HL-60/S4 treated with retinoic acid at 250 ng/mL for 4 days and 3 days (cell line): ENCODE measurements at regions not wholly inside any gene's neighbourhood (a gene's known extent, or its start where the extent isn't known, plus 50 kb on each side); places are given as distances from the start of the nearest gene placed in this dataset.

Experiments used
- in situ Hi-C: fragments of 300-500 bp; cut with MboI; formaldehyde crosslinking; loops from 2 replicates; pipeline ENCODE4 v1.7.0; 2022; ENCODE audit warnings: low sequenced_read_pairs

DNA sequence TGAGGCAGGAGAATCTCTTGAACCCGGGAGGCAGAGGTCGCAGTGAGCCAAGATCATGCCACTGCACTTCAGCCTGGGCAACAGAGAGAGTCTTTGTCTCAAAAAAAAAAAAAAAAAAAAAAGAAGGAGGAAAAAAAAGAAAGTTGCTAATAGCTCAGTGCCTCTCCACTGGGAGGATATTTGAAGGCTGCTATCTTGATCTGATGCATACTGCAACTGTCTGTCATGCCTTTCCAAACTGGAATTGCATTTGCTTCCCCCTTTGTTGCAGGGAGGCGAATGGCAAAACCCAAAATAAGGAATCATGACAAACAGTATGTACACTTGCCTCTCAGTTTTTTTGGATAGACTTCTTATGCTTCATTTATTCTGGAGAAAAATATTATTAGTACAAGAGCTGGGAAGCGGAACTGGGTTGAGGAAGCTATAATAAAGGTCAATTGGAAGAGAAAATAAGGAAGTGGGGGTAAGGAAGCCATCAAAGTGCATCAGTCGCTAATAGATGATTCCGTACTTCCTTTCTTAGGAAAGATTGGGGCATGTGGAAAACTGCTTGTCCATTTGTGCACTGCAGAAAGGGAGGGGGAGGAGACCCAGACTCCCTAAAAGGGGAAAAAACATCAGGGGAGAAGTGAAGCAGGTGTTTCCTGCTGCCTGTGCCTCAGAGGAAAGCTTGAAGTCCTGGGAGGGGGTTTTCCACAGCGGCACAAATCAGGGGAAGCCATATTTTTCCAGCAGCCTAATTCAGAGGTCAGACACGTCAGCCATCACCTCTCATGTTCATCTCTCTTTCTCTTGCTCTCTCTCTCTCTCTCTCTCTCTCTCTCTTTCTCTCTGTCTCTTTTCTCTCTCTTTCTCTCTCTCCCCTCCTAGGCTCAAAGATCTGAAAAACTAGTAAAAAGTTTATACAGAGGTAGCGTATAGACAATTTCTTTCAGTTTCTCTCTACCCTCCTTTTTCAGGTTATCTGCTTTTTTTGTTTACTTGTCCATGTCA, 301.4 kb upstream of the TNP1 start:
- in situ Hi-C loops, result no loop called here

DNA sequence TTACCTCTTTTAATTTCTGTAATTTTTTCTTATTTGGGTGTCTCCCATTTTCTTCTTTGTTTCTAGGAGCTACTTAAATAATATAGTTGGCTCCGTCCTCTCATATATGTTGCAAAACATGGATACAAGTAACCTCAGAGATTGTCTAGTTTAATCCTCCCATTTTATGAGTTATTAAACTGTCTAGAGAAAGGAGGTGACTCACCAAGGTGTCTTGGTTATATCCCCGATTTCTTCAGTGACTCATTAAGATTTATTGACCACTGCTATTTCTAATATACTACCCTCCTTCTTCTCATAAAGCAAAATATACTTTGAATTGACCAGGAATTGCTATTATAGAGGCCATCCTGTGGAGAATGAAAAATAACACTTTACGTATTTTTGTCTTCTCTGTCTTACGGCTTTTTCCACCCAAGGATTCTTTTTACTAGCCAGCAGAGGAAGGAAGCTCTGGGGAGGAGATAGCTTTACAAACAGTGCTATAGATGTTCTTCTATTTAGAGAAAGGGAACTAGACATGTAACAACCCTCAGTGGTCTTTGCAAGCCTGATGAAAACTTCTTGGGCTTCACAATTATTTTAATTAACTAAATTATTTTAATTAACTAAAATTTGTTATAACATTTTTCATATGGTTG, 300.4 kb upstream of the TNP1 start:
- in situ Hi-C loops, result no loop called here

DNA sequence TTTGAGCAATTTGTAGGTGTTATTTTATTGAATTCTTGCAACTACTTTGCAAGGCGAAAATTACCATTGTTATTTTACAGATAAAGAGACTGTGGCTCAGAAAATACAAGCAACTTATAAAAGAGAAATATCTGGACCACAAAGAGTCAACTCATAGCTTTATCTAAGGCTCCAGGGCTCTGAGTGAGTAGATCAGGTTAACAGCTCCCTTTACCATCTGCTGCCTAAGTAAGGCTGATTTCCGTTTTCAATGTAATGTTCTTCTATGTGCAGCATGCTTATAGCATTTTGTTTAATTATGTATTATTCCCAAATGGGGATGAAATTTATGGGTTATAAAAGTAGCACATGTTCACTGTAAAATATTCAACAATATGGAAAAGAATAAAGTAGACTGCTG, 299.1 kb upstream of the TNP1 start:
- in situ Hi-C loops, result no loop called here

DNA sequence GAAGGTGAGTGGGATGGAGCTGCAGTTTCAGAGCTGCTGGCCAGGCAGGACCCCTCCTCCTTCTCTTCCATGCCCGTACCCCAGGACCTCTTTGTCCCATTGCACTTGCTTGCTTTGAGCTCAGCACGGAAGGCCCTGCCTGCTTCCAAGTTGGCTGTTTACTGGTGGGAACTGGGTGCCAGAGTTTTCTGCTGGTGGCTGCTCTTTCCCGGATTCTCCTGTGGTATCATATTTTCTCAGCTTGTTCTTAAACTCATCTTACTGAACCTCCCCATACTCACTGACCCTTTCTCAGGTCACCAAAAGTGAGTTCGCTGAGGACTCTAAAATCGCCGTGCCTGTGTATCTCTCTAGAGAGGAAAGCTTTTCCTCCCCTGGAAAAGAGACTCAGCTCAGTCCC, 297.7 kb upstream of the TNP1 start:
- in situ Hi-C loops, result no loop called here

DNA sequence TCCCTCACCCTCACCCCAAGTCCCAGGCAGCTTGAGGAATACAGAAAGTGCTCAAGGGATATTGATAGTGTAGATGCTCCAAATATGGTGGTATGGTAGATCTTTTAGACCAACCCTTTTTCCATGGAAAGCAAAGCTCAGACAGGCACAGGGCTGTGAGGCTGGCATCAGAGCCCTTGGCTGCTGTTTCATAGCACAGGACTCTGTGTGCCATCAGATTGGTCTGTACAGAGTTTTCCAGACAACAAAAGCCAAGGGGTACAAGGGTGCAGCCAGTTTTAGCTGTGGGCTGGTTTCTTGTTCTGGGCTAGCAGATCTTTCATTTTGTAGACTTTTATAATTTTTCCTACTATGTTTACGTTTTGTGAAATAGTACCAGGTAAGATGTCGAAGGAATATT, 296.9 kb upstream of the TNP1 start:
- in situ Hi-C loops, result no loop called here

DNA sequence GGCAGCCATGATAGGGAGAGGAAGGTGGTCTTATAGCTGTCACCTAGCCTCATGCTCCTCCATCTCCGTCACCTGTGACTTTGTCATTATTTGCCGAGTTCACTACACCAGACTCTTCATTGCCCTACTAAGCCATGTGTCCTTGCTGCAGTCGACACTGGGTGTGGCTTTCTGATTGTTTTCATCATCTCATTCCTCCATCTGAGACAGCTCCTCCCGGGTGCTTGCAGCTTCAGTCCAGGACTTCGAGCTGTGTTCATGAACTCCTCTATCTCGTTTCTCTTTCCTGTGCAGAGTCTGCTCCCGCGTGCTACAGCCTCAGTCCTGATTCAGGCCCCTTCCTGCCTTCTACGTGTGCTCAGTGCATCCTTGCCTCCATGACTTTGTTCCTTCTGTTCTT, 295.1 kb upstream of the TNP1 start:
- in situ Hi-C loops, result no loop called here

DNA sequence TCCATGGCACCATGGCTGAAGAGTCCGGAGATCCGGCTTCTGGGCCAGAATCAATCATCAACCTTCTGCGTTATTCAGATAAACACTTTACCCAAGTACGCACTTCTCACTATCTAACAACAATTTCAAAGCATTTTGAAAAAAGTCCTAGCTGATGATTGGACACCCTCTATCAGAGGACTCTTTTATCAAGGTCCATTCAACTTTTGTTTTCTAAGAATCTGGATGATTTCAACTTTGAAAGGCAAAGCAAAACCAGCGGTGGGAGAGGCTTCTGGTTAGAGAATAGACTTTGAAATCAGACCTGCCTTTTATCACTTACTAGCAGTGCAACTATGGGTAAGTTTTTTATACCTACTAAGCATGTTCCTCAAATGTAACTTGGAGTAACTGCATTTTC, 293.6 kb upstream of the TNP1 start:
- in situ Hi-C loops, result no loop called here

DNA sequence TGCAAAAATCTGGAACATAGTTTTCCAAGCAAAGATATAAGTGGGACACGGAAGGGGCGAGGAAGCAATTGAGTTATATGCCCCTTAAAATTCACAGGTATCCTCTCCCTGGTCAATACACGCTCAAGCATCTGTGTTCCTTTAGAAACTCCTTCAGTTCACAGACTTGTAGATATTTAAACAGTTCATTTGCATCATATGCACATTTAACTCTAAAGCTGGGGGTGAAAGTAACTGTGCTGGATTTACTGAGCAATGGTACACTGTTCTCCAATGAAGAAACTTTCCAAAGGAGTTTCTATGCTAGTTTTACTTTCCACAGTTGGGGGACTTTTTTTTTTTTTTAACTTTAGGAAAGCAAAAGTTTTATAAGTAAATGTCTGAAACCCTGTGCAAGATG, 293.0 kb upstream of the TNP1 start:
- in situ Hi-C loops, result no loop called here

DNA sequence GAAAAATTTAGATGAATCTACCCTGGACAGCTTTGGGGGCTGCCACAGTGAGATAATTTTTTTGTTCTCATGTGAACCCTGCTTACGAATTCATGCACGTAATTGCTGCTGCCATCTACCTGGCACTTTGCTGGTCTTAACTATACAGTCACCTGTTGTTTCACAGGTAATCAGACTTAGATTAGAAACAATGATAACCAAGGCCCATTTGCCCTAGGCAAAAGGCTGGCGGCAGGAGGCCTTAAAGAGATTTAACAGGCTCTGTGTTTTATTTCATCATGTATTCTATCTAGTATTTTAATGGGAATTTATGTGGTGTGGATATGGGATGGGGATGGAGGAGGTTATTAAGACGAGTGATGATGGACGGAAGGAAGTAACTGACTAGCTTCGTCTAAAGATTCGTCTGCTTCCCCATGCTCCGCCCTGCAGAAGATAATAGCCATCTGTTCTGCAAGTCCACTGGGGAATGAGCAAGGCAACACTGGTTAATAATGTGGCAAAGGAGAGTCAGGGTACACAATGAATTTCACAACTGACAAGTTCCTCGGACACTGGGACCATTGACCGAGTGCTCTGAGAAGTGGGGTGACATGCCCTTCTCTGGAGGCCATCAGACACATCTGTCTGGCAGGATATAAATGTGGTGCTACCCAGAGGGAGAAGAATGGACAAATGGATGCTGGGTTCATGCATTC, 291.8 kb upstream of the TNP1 start:
- in situ Hi-C loops, result no loop called here

DNA sequence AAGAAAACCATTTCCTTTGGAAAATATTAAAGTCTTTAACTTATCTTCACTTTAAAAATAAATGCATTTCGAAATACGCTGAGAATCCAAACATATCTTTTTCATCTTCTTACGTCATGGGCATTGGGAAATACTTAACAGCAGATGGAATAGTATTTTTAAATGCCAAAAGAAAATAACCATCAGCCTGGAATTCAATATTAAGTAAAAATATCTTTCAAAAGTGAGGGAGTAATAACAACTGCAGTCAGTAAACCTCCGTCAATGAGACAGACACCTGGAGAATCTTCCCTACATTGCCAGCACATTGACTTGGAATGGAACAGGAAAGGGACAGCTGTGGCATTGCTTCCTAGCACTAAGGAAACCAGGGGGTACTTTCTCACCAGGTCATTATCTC, 290.4 kb upstream of the TNP1 start:
- in situ Hi-C loops, result no loop called here

DNA sequence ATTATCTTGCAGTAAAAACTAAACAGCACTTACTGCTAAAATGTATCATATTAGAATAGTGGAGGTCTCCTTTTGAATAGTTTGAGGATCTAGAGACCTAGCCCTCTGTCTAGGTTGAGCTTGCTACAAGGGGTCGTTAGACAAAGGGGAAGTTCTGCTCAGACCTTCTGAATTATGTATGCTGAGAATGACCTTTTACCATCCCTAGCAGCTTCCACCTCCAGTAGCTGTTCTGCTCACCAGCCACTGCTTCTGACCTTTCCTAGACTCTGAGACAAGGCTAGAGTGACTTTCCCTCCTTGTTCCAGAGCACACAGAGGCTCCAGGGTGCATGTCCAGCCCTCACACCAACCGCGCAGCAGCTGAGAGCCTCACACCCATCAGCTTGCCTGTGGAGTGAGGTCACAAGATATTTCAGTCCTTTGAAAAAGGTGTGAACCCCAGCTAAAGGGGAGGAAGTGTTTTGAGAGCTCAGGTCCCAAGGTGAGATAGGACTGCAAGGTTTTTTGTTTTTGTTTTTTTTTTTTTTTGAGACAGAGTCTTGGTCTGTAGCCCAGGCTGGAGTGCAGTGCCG, 289.3 kb upstream of the TNP1 start:
- in situ Hi-C loops, result no loop called here

DNA sequence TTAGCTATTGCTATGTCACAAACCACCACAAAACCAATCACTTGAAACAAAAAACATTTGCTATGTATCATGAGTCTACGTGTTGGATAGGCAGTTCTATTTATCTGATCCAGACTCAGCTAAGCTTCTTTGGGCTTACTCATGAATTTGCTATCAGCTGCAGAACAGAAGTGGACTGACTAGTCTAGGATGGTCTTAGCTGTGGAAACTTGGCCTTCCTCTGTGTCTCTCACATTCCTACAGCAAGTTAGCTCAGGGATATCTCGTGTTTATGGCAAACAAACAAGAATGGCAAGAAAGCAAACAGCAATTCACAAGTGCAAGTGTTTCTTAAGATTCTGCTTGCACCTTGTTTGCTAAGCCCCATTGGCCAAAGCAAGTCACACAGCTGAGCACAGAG, 288.0 kb upstream of the TNP1 start:
- in situ Hi-C loops, result no loop called here

DNA sequence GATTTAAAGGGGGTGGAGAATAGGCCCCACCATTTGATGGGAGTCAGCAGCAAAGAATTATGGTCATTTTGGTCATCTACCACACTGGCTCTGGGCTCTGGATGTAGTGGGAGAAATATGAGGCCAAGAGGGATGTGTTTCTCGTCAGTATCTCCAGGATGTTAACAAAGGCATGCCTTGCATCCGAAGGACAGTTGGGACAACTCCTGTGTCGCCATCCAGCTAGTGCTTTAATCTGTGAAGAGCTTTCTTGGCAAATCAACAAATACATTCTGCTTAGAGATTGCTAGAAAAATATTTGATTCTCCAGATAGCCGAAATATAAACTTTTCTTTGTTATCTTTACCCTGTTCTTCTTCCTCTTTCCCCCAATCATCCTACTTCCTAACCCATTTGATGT, 287.1 kb upstream of the TNP1 start:
- in situ Hi-C loops, result no loop called here

DNA sequence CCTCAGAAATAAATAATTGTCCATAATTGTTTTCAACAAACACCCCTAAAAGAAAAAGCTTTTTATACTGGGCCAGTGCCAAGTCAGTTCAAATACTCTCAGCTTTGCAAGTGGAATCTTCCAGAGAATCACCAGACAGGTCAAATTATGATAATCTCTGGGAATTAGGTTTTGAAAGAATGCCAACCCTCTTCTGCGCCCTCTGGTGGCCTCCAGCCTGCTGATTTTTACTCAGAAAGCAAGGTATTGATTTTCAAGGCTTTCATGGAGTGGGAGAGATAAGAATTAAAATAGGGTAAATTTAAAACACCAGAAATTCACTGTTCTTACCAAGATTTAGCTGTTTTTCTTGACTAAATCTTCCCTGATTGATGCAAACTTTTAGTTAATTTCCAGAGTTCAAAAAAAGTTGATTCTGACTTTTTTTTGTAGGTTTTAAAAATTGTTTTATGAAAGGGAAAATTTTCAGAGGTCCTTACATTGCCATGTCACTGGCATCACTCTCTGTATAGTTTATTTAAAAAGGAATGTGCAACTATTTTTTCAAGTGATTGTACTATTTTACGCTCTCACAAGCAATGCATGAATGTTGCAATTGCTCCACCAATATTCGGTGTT, 282.9 kb upstream of the TNP1 start:
- in situ Hi-C loops, result no loop called here

DNA sequence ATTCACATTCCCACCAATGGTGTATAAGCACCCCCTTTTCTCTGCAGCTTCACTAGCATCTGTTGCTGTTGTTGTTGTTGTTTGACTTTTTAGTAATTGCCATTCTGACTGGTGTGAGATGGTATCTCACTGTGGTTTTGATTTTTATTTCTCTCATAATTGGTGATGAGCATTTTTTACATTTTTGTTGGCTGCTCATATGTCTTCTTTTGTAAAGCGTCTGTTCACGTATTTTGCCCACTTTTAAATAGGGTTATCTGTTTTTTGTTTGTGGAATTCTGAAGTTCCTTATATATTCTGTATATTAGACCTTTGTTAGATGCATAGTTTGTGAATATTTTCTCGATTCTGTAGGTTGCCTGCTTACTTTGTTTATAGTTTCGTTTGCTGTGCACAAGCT, 278.4 kb upstream of the TNP1 start:
- in situ Hi-C loops, result no loop called here

DNA sequence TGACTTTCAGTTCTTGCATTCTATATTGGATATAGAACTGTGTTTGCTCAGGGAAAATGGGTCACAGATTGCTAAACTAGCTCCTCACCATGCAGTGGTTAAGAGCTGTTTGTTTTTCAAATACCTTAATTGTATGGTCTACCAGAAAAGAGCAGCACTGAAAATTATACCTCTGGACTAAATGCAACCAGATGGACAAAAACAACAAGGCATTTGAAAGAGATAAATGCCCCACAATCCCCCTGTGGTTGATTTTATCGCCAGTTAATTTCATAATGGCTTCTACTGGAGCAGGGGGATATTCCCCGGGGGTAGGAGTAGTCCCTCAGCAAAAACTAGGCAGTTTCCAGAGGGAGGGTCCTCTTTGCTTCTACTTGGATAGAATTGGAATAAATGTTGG, 267.9 kb upstream of the TNP1 start:
- in situ Hi-C loops, result no loop called here

DNA sequence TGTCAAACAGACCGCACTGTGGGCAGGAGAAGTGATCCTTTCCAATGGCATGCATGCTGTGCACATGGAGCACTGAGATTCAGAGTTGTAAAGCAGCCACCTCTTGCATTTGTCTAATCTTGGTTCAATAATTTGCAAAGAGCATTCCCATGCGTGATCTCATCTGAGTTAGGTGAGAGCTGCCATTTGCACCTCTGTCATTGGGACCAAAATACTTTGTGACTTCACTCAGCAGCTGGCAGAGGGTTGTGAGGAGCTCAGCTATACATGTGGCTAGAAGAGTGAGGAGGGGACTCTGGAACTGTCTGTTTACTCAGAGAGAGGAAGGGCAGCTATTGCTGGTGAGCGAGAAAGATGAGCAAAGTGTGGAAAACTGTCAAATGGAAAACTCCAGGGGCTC, 265.1 kb upstream of the TNP1 start:
- in situ Hi-C loops, result no loop called here

DNA sequence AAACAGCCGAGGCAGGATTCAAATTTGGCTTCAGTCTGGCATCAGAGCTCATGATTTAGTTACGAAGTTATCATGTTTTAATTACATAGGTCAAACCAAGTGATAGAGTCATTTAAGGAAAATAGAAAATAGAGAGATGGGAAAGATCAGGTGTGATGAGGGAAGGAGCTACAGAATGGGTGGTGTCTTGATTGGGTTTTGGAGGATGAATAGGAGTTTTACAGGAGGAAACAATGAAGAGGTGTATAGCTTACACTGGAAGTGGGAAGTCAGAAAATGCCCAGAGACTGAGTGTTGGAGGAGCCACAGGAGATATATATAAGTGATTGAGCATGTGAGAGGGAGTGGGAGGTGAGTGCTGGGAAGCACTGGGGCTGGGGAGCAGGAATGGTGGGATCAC, 264.2 kb upstream of the TNP1 start:
- in situ Hi-C loops, result no loop called here

DNA sequence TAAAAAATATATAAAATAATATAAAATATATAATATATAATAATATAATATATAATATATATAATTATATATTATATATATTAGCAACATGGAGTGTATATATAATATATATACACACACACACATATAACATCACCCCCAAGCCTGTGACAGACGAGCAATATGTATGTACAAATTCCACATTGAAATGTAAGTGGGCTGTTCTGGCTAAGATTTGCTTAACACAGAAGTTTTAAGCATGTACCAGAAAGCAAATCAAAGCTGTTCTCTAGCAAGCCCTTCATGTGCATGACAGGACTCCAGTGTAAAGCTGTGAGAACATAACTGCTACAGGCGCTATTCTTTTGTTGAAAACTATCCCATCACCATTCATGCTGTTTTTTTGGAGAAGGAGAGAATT, 261.7 kb upstream of the TNP1 start:
- in situ Hi-C loops, result no loop called here

DNA sequence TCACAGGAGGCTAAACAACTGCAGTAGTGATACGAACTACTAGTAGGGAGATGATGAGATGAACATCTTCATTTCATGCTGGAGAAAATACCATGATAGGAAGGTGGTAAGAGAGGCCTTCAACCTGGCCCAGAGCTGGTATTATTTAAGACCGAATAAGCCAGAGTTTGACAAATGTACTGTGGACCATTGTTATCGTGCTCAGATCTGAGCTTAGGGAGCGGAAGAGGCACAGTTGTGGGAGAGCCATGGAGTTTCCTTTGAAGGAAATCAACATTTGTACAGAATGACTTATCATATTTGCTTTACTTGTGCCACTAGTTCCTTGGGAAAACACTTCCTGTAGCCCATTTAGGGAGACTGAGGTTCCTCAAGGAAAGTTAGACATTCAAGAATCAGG, 260.6 kb upstream of the TNP1 start:
- in situ Hi-C loops, result no loop called here
